SK-N-SH (cell line): ENCODE measurements at regions not wholly inside any gene's neighbourhood (a gene's known extent, or its start where the extent isn't known, plus 50 kb on each side); places are given as distances from the start of the nearest gene placed in this dataset.

ENCODE experiments used
- CTCF ChIA-PET: fragments of 300-600, 350-600 bp; formaldehyde crosslinking; extraction: SDS; loops from one replicate; lab custom pipeline; 2021; lab: Yijun Ruan, JAX
- POLR2A ChIA-PET: fragments of 350-600 bp; sonication (Branson Sonifier 250); formaldehyde crosslinking; extraction: SDS; loops from one replicate; lab custom pipeline; 2020; ENCODE audit warnings: antibody characterized with exemption, inconsistent platforms; lab: Yijun Ruan, JAX
- DNase-seq: peaks from one replicate; pipeline ENCODE4 v3.0.0; 2012
- H2AFZ ChIP-seq: fragments of 200-600 bp; sonication (generic); 2 replicates; pipeline ENCODE4 v1.8.1; 2016; ENCODE audit warnings: antibody characterized with exemption, mild to moderate bottlenecking, low read depth
- H3F3A ChIP-seq: fragments of 200-600 bp; sonication (generic); replicated peaks from 2 replicates; pipeline ENCODE3; 2016; ENCODE audit warnings: antibody characterized with exemption, mild to moderate bottlenecking; ENCODE audit not compliant: insufficient read depth
- H3K27ac ChIP-seq, 2 experiments: fragments of 200-500 bp in 1 of 2; fragments of 200-600 bp in 1 of 2; sonication (Bioruptor generic) in 1 of 2; sonication (generic), shearing (Covaris generic) in 1 of 2; 2 replicates each; pipeline versions ENCODE4 v1.5.1 to v1.6.1; 2014 to 2016; ENCODE audit warnings: low read depth in 2 of 2, inconsistent platforms in 1 of 2, low read length in 1 of 2, mild to moderate bottlenecking in 1 of 2, mixed read lengths in 1 of 2
- H3K27me3 ChIP-seq: fragments of 200-600 bp; sonication (generic), shearing (Covaris generic); 2 replicates; pipeline ENCODE4 v1.6.1; 2016; ENCODE audit warnings: mixed run types; ENCODE audit not compliant: insufficient read depth
- H3K36me3 ChIP-seq, 2 experiments: fragments of 200-500 bp in 1 of 2; fragments of 200-600 bp in 1 of 2; sonication (Bioruptor generic) in 1 of 2; sonication (generic) in 1 of 2; replicated peaks in 1 of 2; 2 replicates each; pipeline versions ENCODE3 to v1.5.1; 2014 to 2016; ENCODE audit warnings: low read length in 1 of 2, mild to moderate bottlenecking in 1 of 2; ENCODE audit not compliant: insufficient read depth in 2 of 2, control insufficient read depth in 1 of 2
- H3K4me1 ChIP-seq, 2 experiments: fragments of 200-500 bp in 1 of 2; fragments of 200-600 bp in 1 of 2; sonication (Bioruptor generic) in 1 of 2; sonication (generic), shearing (Covaris generic) in 1 of 2; 2 replicates each; pipeline versions ENCODE4 v1.5.1 to v1.6.1; 2014 to 2016; ENCODE audit warnings: low read depth in 1 of 2, low read length in 1 of 2, mixed run types in 1 of 2; ENCODE audit not compliant: insufficient read depth in 2 of 2, control insufficient read depth in 1 of 2
- H3K4me2 ChIP-seq: fragments of 200-600 bp; sonication (generic), shearing (Covaris generic); 2 replicates; pipeline ENCODE4 v1.6.1; 2017; ENCODE audit warnings: mixed run types
- H3K4me3 ChIP-seq, 2 experiments: fragments of 200-500 bp in 1 of 2; fragments of 200-600 bp in 1 of 2; sonication (Bioruptor generic) in 1 of 2; sonication (generic), shearing (Covaris generic) in 1 of 2; 2 replicates each; pipeline versions ENCODE4 v1.5.1 to v1.8.1; 2014 to 2016; ENCODE audit warnings: low read depth in 2 of 2, inconsistent platforms in 1 of 2, low read length in 1 of 2, mild to moderate bottlenecking in 1 of 2, mixed read lengths in 1 of 2, moderate library complexity in 1 of 2
- H3K79me2 ChIP-seq: fragments of 200-600 bp; sonication (generic); 2 replicates; pipeline ENCODE4 v1.8.1; 2017; ENCODE audit warnings: mild to moderate bottlenecking; ENCODE audit not compliant: insufficient read depth
- H3K9ac ChIP-seq: fragments of 200-600 bp; sonication (generic); 2 replicates; pipeline ENCODE4 v1.6.1; 2017; ENCODE audit warnings: mixed run types
- H3K9me2 ChIP-seq: fragments of 200-600 bp; sonication (generic); 2 replicates; pipeline ENCODE4 v1.6.1; 2017; ENCODE audit warnings: mixed run types
- H3K9me3 ChIP-seq: fragments of 200-600 bp; sonication (generic); 2 replicates; pipeline ENCODE4 v1.6.1; 2017; ENCODE audit warnings: mixed run types, mild to moderate bottlenecking, moderate library complexity
- H4K20me1 ChIP-seq: fragments of 200-600 bp; sonication (generic); 2 replicates; pipeline ENCODE4 v1.6.1; 2017; ENCODE audit warnings: mild to moderate bottlenecking, mixed run types; ENCODE audit not compliant: insufficient read depth
- CHD2 ChIP-seq: fragments of 150-350 bp; IDR thresholded peaks from 2 replicates; pipeline ENCODE4 v1.6.1; 2018; ENCODE audit warnings: low read length; ENCODE audit not compliant: partially characterized antibody
- ELF1 ChIP-seq: IDR thresholded peaks from 2 replicates; pipeline ENCODE4 v1.4.0; 2012
- EP300 ChIP-seq, 2 experiments: IDR thresholded peaks; 2 replicates each; pipeline versions ENCODE4 v1.4.0 to v1.6.1; 2012; ENCODE audit warnings: borderline replicate concordance in 1 of 2, low read depth in 1 of 2, low read length in 1 of 2
- EZH2phosphoT487 ChIP-seq: fragments of 200-600 bp; sonication (generic); IDR thresholded peaks from 2 replicates; pipeline ENCODE4 v1.6.1; 2017; ENCODE audit warnings: low read depth, mixed run types, mild to moderate bottlenecking, antibody characterized with exemption, moderate library complexity, borderline replicate concordance
- FOXJ3 ChIP-seq: sonication (generic); formaldehyde crosslinking; IDR thresholded peaks from 2 replicates; pipeline ENCODE4 v1.5.1; 2020; ENCODE audit warnings: mild to moderate bottlenecking, missing genetic modification reagents
- FOXM1 ChIP-seq: IDR thresholded peaks from 2 replicates; pipeline ENCODE4 v1.4.0; 2012; ENCODE audit warnings: low read depth, mild to moderate bottlenecking
- MEF2A ChIP-seq: IDR thresholded peaks from 2 replicates; pipeline ENCODE4 v1.4.0; 2012; ENCODE audit warnings: low read depth, borderline replicate concordance
- NFIC ChIP-seq: IDR thresholded peaks from 2 replicates; pipeline ENCODE4 v1.4.0; 2012; ENCODE audit warnings: borderline replicate concordance
- NRF1 ChIP-seq: IDR thresholded peaks from 2 replicates; pipeline ENCODE4 v1.6.1; 2012; ENCODE audit warnings: low read depth, mild to moderate bottlenecking, low read length
- POLR2AphosphoS5 ChIP-seq: IDR thresholded peaks from 2 replicates; pipeline ENCODE4 v1.6.1; 2012; ENCODE audit warnings: low read depth, low read length
- RAD21 ChIP-seq: IDR thresholded peaks from 2 replicates; pipeline ENCODE4 v1.6.1; 2012; ENCODE audit warnings: mild to moderate bottlenecking, low read length
- RCOR1 ChIP-seq: fragments of 150-350 bp; IDR thresholded peaks from 2 replicates; pipeline ENCODE4 v1.6.1; 2017; ENCODE audit warnings: antibody characterized with exemption, low read length
- RFX5 ChIP-seq: IDR thresholded peaks from 2 replicates; pipeline ENCODE4 v1.6.1; 2012; ENCODE audit warnings: mild to moderate bottlenecking, improper control_type of control experiment, low read length
- SIN3A ChIP-seq: IDR thresholded peaks from 2 replicates; pipeline ENCODE4 v1.6.1; 2012; ENCODE audit warnings: low read depth, mild to moderate bottlenecking, low read length, moderate library complexity, borderline replicate concordance
- SMC3 ChIP-seq: IDR thresholded peaks from 2 replicates; pipeline ENCODE4 v1.6.1; 2012; ENCODE audit warnings: low read depth, low read length, improper control_type of control experiment
- TAF1 ChIP-seq: IDR thresholded peaks from 2 replicates; pipeline ENCODE4 v1.6.1; 2012; ENCODE audit warnings: low read depth, mild to moderate bottlenecking, low read length, moderate library complexity, borderline replicate concordance
- TEAD4 ChIP-seq: IDR thresholded peaks from 2 replicates; pipeline ENCODE4 v1.4.0; 2012; ENCODE audit warnings: mild to moderate bottlenecking, borderline replicate concordance; ENCODE audit not compliant: insufficient read depth
- WGBS: methylation state at CpG from one replicate; pipeline ENCODE4 v1.1.6; 2017; ENCODE audit warnings: low lambda C conversion rate; 5-methylcytosine and 5-hydroxymethylcytosine counted together
- TF ChIP-seq, protein P1 (sequence below): IDR thresholded peaks from 2 replicates; pipeline ENCODE4 v1.4.0; 2012; ENCODE audit warnings: low read depth
- TF ChIP-seq, protein P2 (sequence below): IDR thresholded peaks from 2 replicates; pipeline ENCODE4; 2012
- TF ChIP-seq, protein P3 (sequence below): IDR thresholded peaks from 2 replicates; pipeline ENCODE4 v1.4.0; 2012; ENCODE audit warnings: low read depth, borderline replicate concordance
- TF ChIP-seq, protein P4 (sequence below): IDR thresholded peaks from 2 replicates; pipeline ENCODE4 v1.4.0; 2012; ENCODE audit warnings: low read depth, borderline replicate concordance

DNA sequence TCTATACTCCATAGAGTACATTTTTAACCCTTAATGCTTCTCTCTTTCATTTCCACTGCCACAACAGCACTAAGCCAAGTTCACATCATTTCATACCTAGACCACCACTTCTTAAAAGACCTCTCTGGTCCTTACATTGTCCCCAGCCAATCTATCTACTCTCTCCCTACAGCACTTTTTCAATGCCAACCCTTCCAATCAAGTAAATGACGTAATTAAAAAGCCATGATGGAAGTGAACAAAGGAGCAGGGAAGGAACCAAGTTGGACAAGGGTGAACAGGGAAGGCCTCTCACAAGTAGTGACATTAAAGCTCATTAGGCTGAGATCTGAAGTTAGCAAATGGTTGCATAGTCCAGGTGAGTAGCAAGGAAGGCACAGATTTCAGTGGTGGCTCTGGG, 195.1 kb upstream of the CCDC150 start:
- WGBS = 94% methylated on average over 1 of the region's 1 CpG
- H3K4me3 ChIP-seq = no peak overlapping the region
- ChIA-PET CTCF (interaction anchor here (1.2 to 1.4 kb wide), 2 partner anchors 9 to 15 kb away, joined by 4 read pairs; no protein-coding TSS in a partner anchor), POLR2A (no interaction called here)
- H3K4me2 ChIP-seq = no peak overlapping the region
- no peaks in the 10 kb centered on the region for H3K9me2 ChIP-seq
- no peaks in the 10 kb centered on the region for H3K27me3 ChIP-seq
- DNase-seq = no peak
- no peak for TF ChIP-seq SIN3A
- no peak for TF ChIP-seq FOXM1
- TF ChIP-seq, protein P1, sequence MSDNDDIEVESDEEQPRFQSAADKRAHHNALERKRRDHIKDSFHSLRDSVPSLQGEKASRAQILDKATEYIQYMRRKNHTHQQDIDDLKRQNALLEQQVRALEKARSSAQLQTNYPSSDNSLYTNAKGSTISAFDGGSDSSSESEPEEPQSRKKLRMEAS = no peak
- no peak for TF ChIP-seq NRF1
- TF ChIP-seq RAD21 = no peak
- no peak for TF ChIP-seq TEAD4
- TF ChIP-seq EZH2phosphoT487 = no peak
- TF ChIP-seq EP300 (IDR thresholded peaks at IDR 0.05; ENCODE audit: borderline replicate concordance in 1 of 2, low read depth in 1 of 2, low read length in 1 of 2) = no peak
- TF ChIP-seq NFIC = no peak
- no peaks in the 10 kb centered on the region for H4K20me1 ChIP-seq
- no peaks in the 10 kb centered on the region for H3K36me3 ChIP-seq
- H3K9ac ChIP-seq = no peak overlapping the region
- no peaks in the 10 kb centered on the region for H3K4me1 ChIP-seq
- H3K79me2 ChIP-seq = no peaks in the 10 kb centered on the region
- no peaks in the 10 kb centered on the region for H3K9me3 ChIP-seq
- no peak overlapping the region for H2AFZ ChIP-seq
- H3F3A ChIP-seq = no peaks in the 10 kb centered on the region
- no peak overlapping the region for H3K27ac ChIP-seq

DNA sequence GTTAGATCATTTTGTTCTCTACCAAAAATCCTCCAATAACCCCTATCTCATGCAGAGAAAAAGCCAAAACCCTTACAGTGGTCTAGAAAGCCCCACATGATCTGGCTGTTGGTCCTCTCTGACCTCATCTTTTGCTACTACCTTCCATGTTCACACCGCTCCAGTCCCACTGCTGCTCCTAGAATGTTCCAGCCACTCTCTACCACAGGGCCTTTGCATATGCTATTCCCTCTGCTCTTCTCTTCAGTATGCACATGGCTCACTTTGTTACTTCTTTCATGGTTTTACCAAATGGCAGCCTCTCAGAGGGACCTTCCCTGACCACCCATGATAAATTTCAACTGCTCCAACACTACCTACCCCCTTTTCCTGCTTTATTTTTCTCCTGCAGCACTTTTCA, 193.5 kb upstream of the CCDC150 start:
- no peak overlapping the region for H3K9ac ChIP-seq
- ChIA-PET POLR2A (no interaction called here), CTCF (no interaction called here)
- H2AFZ ChIP-seq = no peak overlapping the region
- H3K27me3 ChIP-seq = no peaks in the 10 kb centered on the region
- H3K79me2 ChIP-seq = no peaks in the 10 kb centered on the region
- 100% methylated on average over 1 of the region's 1 CpG for whole genome bisulfite sequencing
- no peak overlapping the region for H3K4me2 ChIP-seq
- no peak overlapping the region for H3K27ac ChIP-seq
- TF ChIP-seq MEF2A (no peak), EP300 (IDR thresholded peaks at IDR 0.05; ENCODE audit: borderline replicate concordance in 1 of 2, low read depth in 1 of 2, low read length in 1 of 2) (no peak), NFIC (no peak), SMC3 (no peak), ELF1 (no peak), POLR2AphosphoS5 (no peak), CHD2 (no peak), RAD21 (no peak), RFX5 (no peak), FOXJ3 (CRISPR knock-in tag) (no peak), TAF1 (no peak), RCOR1 (no peak)
- TF ChIP-seq, protein P2, sequence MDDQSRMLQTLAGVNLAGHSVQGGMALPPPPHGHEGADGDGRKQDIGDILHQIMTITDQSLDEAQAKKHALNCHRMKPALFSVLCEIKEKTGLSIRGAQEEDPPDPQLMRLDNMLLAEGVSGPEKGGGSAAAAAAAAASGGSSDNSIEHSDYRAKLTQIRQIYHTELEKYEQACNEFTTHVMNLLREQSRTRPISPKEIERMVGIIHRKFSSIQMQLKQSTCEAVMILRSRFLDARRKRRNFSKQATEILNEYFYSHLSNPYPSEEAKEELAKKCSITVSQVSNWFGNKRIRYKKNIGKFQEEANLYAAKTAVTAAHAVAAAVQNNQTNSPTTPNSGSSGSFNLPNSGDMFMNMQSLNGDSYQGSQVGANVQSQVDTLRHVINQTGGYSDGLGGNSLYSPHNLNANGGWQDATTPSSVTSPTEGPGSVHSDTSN = no peak
- TF ChIP-seq, protein P3, sequence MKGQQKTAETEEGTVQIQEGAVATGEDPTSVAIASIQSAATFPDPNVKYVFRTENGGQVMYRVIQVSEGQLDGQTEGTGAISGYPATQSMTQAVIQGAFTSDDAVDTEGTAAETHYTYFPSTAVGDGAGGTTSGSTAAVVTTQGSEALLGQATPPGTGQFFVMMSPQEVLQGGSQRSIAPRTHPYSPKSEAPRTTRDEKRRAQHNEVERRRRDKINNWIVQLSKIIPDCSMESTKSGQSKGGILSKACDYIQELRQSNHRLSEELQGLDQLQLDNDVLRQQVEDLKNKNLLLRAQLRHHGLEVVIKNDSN = no peak
- TF ChIP-seq, protein P4, sequence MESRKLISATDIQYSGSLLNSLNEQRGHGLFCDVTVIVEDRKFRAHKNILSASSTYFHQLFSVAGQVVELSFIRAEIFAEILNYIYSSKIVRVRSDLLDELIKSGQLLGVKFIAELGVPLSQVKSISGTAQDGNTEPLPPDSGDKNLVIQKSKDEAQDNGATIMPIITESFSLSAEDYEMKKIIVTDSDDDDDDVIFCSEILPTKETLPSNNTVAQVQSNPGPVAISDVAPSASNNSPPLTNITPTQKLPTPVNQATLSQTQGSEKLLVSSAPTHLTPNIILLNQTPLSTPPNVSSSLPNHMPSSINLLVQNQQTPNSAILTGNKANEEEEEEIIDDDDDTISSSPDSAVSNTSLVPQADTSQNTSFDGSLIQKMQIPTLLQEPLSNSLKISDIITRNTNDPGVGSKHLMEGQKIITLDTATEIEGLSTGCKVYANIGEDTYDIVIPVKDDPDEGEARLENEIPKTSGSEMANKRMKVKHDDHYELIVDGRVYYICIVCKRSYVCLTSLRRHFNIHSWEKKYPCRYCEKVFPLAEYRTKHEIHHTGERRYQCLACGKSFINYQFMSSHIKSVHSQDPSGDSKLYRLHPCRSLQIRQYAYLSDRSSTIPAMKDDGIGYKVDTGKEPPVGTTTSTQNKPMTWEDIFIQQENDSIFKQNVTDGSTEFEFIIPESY = no peak
- DNase-seq = no peak
- H3K4me1 ChIP-seq = no peaks in the 10 kb centered on the region
- no peaks in the 10 kb centered on the region for H3F3A ChIP-seq
- no peaks in the 10 kb centered on the region for H3K36me3 ChIP-seq
- no peaks in the 10 kb centered on the region for H4K20me1 ChIP-seq
- no peaks in the 10 kb centered on the region for H3K9me2 ChIP-seq
- H3K4me3 ChIP-seq = no peak overlapping the region
- no peaks in the 10 kb centered on the region for H3K9me3 ChIP-seq
